GM18868 (cell line): ENCODE measurements at regions not wholly inside any gene's neighbourhood (a gene's known extent, or its start where the extent isn't known, plus 50 kb on each side); places are given as distances from the start of the nearest gene placed in this dataset.

ENCODE experiments used
- ATAC-seq: cut with Tn5 transposase; IDR thresholded peaks from one replicate; pipeline ENCODE4 v1.9.1; 2021; ENCODE audit warnings: mild to moderate bottlenecking, moderate library complexity; ENCODE audit not compliant: unreplicated experiment

- ATAC-seq: no peak
Measured at GRCh38 chr5:113792806-113793205, 279.3 kb downstream of the YTHDC2 start.

- no peak for ATAC-seq
Measured at GRCh38 chr5:113794981-113795380, 281.5 kb downstream of the YTHDC2 start.

- no peak for ATAC-seq
Measured at GRCh38 chr5:113800686-113801085, 287.2 kb downstream of the YTHDC2 start.

- no peak for ATAC-seq
Measured at GRCh38 chr5:113804264-113804663, 290.8 kb downstream of the YTHDC2 start.

GRCh38 chr5:113804943-113805342 is 291.4 kb downstream of the YTHDC2 start:
- no peak for ATAC-seq

- no peak for ATAC-seq
Measured at GRCh38 chr5:113806250-113806649, 292.8 kb downstream of the YTHDC2 start.

GRCh38 chr5:113806904-113807303 is 293.4 kb downstream of the YTHDC2 start:
- peak; percentile 38 for ATAC-seq

GRCh38 chr5:113807427-113807991 is 294.0 kb downstream of the YTHDC2 start:
- ATAC-seq: no peak

- ATAC-seq: no peak
Measured at GRCh38 chr5:113808956-113809355, 295.5 kb downstream of the YTHDC2 start.

- no peak for ATAC-seq
Measured at GRCh38 chr5:113809626-113810025, 296.1 kb downstream of the YTHDC2 start.

- no peak for ATAC-seq
Measured at GRCh38 chr5:113813466-113813865, 300.0 kb downstream of the YTHDC2 start.

- ATAC-seq: no peak
Measured at GRCh38 chr5:113817683-113818082, 304.2 kb downstream of the YTHDC2 start.

GRCh38 chr5:113823696-113824095 is 310.2 kb downstream of the YTHDC2 start:
- ATAC-seq: no peak

GRCh38 chr5:113824307-113824706 is 310.8 kb downstream of the YTHDC2 start:
- no peak for ATAC-seq

- ATAC-seq: no peak
Measured at GRCh38 chr5:113825176-113825575, 311.7 kb downstream of the YTHDC2 start.

GRCh38 chr5:113846941-113847340 is 333.4 kb downstream of the YTHDC2 start:
- no peak for ATAC-seq

GRCh38 chr5:113864437-113864836 is 350.9 kb downstream of the YTHDC2 start:
- ATAC-seq: no peak

- ATAC-seq: no peak
Measured at GRCh38 chr5:113866763-113867162, 353.3 kb downstream of the YTHDC2 start.

GRCh38 chr5:113869611-113870010 is 356.1 kb downstream of the YTHDC2 start:
- ATAC-seq: no peak

- ATAC-seq: no peak
Measured at GRCh38 chr5:113871972-113872371, 358.5 kb downstream of the YTHDC2 start.

GRCh38 chr5:113875096-113875495 is 361.6 kb downstream of the YTHDC2 start:
- ATAC-seq: no peak

GRCh38 chr5:113891491-113891890 is 378.0 kb downstream of the YTHDC2 start:
- ATAC-seq: no peak

- ATAC-seq: no peak
Measured at GRCh38 chr5:113896789-113897188, 383.3 kb downstream of the YTHDC2 start.
